Keratinocyte (primary cell): ENCODE measurements at regions not wholly inside any gene's neighbourhood (a gene's known extent, or its start where the extent isn't known, plus 50 kb on each side); places are given as distances from the start of the nearest gene placed in this dataset.

Experiments
- CTCF ChIP-seq, 3 experiments: IDR thresholded peaks in 1 of 3; conservative IDR thresholded peaks in 1 of 3; optimal IDR thresholded peaks in 1 of 3; 2 replicates in 2 of 3; 3 replicates in 1 of 3; pipeline versions ENCODE3 to v1.5.1; 2011; ENCODE audit warnings: low read length in 3 of 3, mild to moderate bottlenecking in 3 of 3, moderate library complexity in 2 of 3, control low read depth in 1 of 3, inconsistent platforms in 1 of 3; ENCODE audit not compliant: insufficient read depth in 2 of 3; ENCODE audit errors: extremely low read depth in 1 of 3
- EZH2 ChIP-seq: IDR thresholded peaks from one replicate; pipeline ENCODE4 v1.6.1; 2012; ENCODE audit warnings: inconsistent platforms, mild to moderate bottlenecking, low read length, moderate library complexity

- TF ChIP-seq CTCF (optimal IDR thresholded peaks at IDR 0.05 in 1 of 3, IDR thresholded peaks at IDR 0.05 in 1 of 3, conservative IDR thresholded peaks at IDR 0.05 in 1 of 3; ENCODE audit: extremely low read depth in 1 of 3, insufficient read depth in 2 of 3, low read length in 3 of 3) (no peak), EZH2 (no peak)
Observed at GRCh38 chr4:22959483-22959882, 266.7 kb downstream of the GBA3 start.
